HG02938 (cell line): ENCODE measurements at regions not wholly inside any gene's neighbourhood (a gene's known extent, or its start where the extent isn't known, plus 50 kb on each side); places are given as distances from the start of the nearest gene placed in this dataset.

Experiments used
- ATAC-seq: cut with Tn5 transposase; IDR thresholded peaks from one replicate; pipeline ENCODE4 v1.9.1; 2021; ENCODE audit warnings: mild to moderate bottlenecking, moderate library complexity; ENCODE audit not compliant: unreplicated experiment

GRCh38 chr16:86104537-86105048 lies 205.6 kb downstream of the IRF8 start:
- no peak for ATAC-seq

- no peak for ATAC-seq
Observed at GRCh38 chr16:86107215-86107825, 208.4 kb downstream of the IRF8 start.

DNA sequence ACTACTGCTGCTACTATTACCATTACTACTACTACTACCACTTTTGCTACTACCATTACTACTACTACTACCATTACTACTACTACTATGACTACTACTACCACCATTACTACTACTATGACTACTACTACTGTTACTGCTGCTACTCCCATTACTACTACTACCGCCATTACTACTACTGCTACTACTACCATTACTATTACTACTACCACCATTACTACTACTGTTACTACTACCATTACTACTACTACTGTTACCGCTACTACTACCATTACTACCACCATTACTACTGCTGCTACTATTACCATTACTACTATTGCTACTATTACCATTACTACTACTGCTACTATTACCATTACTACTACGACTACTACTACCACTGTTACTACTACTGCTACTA lies 209.1 kb downstream of the IRF8 start:
- ATAC-seq: no peak

GRCh38 chr16:86110134-86110533 lies 211.2 kb downstream of the IRF8 start:
- no peak for ATAC-seq

DNA sequence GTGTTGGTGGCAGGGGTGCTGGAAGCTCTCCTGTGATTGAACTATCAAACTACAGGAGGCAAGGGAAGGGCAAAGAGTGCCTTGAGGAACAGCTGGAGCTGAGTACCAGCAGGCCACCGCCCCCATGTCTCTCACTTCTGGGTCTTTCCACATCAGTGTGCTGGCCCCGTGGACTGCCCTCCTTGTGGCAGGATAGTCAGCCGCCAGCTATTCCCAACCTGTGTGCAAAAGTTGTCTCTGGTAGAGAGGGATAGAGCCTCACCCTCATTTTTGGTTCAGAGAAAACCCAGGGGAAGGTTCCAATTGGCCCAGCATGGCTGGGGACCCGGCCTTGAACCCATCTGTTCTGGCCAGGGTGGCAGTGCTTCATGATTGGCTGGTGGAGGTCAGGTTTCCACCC lies 211.8 kb downstream of the IRF8 start:
- ATAC-seq: no peak

GRCh38 chr16:86112178-86112577 lies 213.2 kb downstream of the IRF8 start:
- ATAC-seq: no peak

GRCh38 chr16:86117235-86117634 lies 218.3 kb downstream of the IRF8 start:
- ATAC-seq: no peak

DNA sequence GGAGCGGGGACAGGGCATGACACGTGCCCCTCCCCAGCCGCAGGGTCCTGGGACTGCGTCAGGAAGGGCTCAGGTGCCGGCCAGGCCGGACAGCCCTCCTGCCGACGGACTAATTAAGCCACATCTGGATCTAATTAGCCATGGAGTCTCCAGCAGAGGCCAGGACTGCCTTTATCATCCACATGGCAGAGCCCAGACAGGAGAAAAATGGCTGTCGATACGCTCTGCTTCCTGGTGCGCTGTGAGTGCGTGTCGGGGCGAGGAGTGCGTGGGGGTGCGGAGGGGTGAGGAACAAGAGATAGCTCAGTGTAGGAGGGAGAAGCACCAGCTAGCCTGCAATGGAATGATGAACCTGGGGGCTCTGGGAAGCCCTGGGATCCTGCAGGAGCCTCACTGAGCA lies 218.8 kb downstream of the IRF8 start:
- ATAC-seq: no peak

DNA sequence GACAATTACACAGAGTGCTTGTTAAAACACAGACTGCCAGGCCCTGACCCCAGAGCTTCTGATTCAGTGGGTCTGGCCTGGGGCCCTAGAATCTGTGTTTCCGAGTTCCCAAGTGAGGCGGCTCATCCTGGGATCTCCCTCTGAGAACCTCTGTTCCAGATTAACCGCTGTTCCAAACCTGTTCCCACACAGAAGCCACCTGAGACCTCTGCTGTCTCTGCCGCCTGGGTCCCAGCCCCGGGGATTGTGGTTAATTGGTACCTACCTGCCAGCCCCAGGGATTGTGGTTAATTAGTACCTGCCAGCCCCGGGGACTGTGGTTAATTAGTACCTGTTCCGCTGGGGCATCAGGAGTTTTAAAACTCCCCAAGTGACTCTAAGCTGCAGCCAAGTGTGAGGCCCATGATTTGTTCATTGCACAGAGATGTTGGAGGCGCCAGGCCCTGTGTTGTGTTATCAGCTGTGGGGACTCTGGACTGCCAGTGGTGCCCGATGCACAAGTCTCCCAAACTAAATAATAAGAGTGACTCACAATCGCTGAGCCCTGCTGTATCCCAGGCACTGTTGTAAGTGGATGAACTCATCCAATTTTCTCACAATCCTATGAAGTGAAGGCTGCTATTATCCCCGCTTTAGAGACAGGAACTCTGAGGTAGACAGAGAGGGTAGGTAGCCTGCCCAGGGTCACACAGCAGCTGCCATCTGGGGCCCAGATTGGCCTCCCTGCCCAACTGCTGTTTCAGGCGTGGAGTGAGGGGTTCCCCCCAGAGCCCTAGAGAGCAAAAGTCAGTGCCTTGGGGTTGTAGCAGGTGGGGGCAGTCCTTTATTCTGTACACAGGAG lies 219.7 kb downstream of the IRF8 start:
- ATAC-seq: no peak

DNA sequence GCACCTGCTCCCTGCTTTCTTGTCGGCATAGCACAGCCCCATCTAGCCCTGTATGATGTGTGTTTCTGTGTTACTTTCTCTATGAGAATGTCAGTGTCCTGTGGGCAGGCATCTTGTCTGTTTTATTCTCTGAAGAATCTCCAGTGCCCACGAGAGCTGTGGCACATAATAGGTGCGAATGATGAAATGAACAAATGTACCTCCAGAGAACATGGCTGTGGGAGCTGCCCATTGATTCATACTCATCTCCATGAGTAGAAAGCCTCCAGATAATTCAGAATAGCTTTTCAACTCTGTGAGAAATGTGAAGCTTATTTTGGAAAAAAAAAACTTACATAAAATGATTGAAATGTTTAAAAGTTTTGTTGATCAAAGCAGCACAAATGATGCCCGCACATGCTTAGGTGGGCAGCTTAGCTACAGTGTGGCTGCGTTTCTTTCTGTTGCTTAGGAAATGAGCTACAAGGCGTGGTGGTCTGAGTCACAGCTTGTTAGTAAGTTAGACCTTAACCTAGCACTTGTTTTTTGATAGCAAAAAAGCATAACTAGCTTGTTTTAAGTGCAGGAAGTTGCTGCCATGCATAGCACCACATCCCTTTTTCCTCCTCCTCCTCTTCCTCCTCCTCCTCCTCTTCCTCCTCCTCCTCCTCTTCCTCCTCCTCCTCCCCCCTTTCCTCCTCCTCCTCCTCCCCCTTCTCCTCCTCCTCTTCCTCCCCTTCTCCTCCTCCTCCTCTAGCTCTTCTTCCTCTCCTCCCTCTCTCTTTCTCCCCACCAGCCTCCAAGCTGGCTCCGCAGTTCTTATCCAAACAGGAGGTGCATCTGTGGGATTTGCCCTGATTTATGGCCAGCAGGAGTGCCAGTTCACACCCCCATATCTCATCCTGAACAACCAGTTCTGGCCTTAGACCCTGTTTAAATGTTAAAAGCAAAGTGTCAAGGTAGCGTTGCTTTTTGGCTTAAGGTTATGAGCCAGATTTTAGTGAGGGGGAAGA lies 221.5 kb downstream of the IRF8 start:
- ATAC-seq: no peak

DNA sequence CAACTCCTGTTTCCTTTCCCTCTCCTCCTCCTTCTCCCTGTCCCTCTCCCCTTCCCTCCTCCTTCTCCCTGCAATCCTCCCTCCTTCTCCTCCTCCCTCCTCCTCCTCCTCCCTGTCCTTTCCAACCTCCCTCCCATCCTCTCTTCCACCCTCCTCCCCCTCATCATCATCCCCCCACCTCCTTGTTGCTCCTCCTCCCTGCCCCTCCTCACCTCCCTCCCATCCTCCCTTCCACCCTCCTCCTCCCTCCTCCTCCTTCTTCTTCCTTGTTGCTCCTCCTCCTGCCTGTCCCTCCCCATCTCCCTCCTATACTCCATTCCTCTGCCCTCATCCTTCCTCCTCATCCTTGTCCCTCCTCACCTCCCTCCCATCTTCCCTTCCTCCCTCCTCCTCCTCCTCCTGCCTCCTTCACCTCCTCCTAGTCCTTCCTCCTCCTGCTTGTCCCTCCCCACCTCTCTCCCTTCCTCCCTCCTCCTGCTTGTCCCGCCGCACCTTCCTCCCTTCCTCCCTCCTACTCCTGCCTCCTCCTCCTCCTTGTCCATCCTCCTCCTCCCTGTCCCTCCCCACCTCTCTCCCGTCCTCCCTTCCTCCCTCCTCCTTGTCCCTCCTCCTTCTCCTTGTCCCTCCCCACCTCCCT lies 222.5 kb downstream of the IRF8 start:
- ATAC-seq: no peak

DNA sequence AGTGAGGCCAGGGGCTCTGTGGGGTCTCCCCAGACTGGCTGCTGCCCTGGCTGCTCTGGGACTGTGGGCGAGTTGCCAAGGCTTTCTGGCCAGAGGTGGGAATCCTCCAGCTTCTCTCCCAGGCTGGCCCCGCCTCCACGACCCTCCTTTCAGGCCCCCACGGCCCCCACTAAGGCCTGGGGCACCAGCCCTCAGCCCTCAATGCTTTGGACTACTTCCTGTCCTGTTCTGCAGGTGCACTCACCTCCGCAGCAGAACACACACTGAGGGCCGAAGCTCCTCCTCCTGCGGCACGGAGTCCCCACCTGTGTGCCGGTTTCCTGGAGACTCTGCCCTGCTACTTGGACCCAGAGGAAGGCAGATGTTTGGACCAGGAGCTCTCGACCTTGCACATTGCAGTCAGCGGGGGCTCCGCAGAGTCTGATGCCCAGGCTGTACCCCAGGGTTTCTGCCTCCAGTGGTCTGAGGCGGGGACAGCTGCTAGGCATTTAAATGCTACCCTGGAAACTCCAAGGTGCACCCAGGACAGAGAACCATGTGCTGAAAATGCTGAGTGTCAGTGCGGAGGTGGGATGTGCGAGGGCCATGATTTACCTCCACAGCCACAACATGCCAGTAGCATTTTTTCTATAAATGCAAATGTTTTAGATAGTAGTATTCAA lies 223.8 kb downstream of the IRF8 start:
- no peak for ATAC-seq

DNA sequence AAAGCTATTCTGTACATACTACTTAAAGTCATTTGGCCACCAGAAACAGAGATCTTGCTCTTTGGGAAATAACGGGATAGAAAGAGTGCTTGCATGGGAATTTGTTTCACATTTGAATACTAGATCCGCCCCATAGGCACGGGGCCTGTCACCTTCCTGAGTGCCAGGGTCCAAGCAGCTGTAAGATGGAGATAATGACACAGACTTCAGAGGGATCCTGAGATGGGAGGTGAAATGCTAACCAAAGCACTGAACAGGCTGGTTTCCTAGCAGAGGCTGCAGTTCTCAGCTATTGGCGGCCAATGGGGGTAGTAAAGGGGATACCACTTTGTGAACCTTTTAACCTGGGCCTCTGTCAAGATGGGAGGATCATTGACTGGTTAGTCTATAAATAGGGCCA lies 225.4 kb downstream of the IRF8 start:
- ATAC-seq: no peak

- no peak for ATAC-seq
Observed at GRCh38 chr16:86126891-86127290, 227.9 kb downstream of the IRF8 start.

GRCh38 chr16:86127366-86127765 lies 228.4 kb downstream of the IRF8 start:
- ATAC-seq: no peak

GRCh38 chr16:86128246-86128645 lies 229.3 kb downstream of the IRF8 start:
- ATAC-seq: no peak

DNA sequence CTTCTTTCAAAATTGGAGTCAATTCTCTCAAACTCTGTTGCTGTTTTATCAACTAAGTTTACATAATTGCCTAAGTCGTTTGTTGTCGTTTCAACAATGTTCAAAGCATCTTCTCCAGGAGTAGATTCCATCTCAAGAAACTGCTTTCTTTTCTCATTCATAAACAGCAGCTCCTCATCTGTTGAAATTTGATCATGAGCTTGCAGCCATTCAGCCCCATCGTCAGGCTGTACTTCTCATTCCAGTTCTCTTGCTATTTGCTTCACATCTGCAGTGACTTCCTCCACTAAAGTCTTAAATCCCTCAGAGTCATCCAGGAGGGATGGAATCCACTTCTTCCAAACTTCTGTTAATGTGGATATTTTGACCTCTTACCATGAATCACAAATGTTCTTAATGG lies 230.6 kb downstream of the IRF8 start:
- no peak for ATAC-seq

- no peak for ATAC-seq
Observed at GRCh38 chr16:86133377-86133776, 234.4 kb downstream of the IRF8 start.

DNA sequence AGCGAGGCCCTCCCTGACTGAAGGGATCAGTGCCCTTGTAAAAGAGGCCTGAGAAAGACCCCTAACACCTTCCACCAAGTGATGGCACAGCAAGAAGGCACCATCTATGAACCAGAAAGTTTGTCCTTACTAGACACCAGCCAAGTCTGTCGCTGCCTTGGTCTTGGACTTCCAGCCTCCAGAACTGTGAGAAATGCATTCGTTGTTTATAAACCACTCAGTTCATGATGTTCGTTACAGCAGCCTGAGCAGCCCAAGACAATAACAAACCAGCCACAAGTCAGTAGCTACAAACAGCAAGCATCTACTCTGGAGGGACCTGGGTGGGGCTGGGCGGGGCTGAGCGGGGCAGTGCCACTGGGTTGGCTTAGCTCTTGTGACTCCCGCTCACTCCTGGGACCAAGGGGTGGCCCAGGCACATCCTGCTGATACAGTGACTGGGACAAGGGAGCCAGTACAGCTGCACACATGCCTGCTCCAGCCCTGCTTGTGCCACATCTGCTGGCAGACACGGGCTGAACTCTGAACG lies 234.9 kb downstream of the IRF8 start:
- no peak for ATAC-seq
